ENCODE measurements at regions not wholly inside any gene's neighbourhood (a gene's known extent, or its start where the extent isn't known, plus 50 kb on each side); places are given as distances from the start of the nearest gene placed in this dataset.

DNA sequence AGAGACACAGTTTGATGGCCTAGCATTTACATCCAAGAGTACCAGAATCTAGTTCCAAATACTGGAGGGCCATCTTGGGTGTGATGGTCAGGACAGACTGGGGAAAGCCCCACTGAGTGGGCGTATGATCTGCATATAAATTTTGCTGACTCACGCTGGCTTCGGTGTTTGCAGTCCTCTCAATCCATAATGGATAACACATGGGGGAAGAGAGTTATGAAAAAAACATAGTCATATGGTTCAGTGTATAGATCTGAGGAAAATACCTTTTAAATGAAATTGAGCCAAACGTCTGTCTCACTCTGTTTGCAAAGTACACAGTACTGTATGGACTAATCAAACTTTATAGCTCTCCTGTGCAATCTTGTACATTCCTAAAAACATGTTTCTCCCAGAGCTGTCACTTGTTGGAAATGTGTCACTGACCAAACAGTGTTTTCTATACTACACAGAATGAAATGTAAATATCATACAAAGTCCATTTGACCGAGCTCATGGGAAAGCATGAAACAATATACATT lies 125.3 kb upstream of the THBS1 start:
- DNase-seq (ENCODE audit: extremely low read depth, low read depth, low spot score), result no peak

DNA sequence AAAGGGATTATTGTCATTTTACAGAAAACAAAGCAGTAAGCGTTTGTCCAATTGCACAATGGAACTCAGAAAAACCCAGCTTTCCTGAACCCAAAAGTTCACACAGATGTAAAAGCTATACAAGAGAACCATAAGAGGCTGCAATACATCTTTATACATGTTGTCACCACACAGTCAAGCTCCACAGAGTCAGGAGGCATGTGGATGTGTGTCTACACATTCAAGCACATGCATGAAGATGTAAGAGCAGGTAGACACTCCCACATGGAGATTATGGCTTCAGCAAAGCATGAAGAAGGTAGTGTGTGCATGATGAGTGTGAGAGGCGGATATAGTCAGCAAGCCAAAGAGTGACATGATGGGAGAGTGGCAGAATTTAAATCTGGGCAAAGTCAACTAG lies 124.7 kb upstream of the THBS1 start:
- no peak for DNase-seq (ENCODE audit: extremely low read depth, low read depth, low spot score)

DNA sequence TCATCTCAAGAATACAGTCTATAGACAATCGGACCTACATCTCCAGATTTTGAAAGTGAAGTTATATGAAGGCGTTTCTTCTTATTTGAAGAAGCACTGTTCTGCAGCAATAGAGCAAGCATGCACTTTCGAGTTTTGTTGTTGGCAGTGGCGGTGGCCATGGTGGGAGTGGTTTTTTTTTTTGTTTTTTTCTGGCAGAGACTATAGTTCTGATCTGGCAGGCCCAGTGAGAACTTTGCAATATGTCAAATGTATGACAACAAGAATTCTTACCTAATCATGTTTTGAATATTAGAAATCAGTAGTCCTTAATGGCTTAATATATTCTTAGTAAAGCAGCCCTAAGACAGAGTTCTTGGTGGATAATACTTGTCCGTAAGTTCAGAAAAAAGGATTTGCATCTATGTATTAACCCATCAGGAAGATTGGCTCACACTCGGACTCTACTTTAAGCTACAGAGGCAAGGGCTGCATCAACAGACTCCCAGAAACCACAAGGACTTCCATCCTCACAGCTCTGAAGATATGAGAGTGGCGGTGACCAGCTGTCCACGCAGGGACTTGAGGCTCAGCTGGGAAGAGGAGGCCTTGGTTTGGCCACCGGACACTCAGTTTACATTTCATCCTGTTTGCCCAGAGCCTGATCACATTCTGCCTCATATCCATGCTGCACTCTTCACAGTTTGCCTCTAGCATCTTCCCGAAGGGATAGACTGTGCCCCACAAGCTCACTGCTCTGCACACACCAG lies 124.1 kb upstream of the THBS1 start:
- DNase-seq (ENCODE audit: extremely low read depth, low read depth, low spot score), result no peak

DNA sequence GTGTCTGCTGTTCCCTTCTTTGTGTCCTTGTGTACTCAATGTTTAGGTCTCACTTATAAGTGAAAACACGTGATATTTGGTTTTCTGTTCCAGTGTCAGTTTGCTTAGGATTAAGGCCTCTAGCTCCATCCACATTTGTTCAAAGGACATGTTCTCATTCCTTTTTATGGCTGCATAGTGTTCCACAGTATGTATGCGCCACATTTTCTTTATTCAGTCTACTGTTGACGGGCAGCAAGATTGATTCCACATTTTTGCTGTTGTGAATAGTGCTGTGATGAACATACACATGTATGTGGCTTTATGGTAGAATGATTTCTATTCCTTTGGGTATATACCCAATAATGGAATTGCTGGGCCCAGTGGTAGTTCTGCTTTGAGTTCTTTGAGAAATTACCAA lies 122.7 kb upstream of the THBS1 start:
- DNase-seq (ENCODE audit: extremely low read depth, low read depth, low spot score), result no peak

DNA sequence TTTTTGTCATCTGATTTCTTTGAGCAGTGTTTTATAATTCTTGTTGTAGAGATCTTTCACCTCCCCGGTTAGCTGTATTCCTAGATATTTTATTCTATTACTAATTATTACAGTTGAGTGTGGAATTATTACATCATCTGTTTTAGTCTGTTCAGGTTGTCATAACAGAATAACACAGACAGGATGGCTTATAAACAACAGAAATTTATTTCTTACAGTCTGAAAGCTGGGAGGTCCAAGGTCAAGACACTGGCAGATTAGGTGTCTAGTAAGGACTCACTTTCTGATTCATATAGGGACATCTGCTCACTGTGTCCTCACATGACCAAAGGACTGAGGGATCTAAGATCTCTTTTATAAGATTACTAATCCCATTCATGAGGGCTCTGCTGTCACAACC lies 121.3 kb upstream of the THBS1 start:
- DNase-seq (ENCODE audit: extremely low read depth, low read depth, low spot score), result no peak

DNA sequence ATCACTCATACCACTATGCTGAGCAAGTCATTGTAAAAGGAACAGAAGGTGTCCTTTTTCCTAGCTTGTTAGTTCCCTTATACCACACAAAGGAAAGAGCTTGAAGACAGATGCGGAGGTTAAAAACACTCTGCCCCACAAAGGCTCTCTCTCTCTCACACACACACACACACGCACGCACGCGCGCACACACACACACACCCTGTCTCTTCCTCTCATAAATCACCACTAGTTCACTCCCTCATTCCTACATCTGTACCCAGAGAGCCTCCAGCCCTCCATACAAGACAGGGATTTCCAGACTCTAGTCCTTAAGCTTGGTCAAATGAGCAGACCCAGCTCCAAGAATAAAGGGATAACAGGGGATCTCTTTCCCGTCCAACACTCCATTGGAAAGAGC lies 120.1 kb upstream of the THBS1 start:
- DNase-seq (ENCODE audit: extremely low read depth, low read depth, low spot score), result no peak

DNA sequence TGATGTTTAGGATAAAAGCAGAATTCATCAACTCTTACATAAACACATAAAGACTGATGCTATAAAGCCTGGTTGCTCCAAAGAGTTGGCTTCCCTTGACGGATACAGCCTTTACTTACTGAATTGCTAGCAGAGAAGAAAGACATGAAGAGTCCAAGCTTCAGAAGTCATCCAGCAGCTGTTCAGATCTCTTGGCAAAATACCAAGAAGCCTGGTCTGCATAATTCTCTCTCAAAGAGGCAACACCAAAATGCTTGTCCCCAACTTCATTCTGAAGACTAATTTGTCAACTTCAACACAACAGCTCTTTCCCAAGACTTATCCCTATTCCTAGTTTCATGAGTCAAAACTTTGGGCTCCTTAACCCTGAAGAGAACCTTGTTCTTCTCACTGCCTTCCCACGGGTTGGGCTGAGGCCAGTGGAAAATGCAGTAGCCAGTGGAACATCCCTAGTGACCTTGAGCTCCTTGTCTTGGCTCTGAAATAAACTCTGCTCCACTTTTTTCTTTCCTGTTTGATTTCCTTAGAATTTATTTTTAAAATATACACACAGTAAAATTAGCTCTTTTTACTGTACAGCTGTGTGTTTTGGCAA lies 119.2 kb upstream of the THBS1 start:
- no peak for DNase-seq (ENCODE audit: extremely low read depth, low read depth, low spot score)

DNA sequence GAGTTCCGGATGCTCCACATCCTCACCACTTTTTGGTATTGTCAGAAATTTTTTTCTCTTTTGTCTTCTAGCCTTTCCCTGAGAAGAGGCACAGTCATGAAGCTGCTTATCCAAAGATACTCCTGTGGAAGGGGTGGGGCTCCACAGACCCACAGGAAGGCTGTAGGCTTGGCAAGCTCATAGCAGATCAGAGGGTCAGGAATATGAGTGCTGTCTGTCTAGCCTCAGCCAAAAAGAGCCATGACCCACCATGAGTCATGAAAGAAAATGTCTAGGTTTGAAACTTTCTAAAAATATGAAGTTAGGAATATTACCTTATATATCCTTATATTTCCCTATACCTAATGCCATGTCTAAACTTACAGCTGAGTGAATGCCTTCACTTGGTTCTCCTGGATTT lies 118.2 kb upstream of the THBS1 start:
- no peak for DNase-seq (ENCODE audit: extremely low read depth, low read depth, low spot score)

DNA sequence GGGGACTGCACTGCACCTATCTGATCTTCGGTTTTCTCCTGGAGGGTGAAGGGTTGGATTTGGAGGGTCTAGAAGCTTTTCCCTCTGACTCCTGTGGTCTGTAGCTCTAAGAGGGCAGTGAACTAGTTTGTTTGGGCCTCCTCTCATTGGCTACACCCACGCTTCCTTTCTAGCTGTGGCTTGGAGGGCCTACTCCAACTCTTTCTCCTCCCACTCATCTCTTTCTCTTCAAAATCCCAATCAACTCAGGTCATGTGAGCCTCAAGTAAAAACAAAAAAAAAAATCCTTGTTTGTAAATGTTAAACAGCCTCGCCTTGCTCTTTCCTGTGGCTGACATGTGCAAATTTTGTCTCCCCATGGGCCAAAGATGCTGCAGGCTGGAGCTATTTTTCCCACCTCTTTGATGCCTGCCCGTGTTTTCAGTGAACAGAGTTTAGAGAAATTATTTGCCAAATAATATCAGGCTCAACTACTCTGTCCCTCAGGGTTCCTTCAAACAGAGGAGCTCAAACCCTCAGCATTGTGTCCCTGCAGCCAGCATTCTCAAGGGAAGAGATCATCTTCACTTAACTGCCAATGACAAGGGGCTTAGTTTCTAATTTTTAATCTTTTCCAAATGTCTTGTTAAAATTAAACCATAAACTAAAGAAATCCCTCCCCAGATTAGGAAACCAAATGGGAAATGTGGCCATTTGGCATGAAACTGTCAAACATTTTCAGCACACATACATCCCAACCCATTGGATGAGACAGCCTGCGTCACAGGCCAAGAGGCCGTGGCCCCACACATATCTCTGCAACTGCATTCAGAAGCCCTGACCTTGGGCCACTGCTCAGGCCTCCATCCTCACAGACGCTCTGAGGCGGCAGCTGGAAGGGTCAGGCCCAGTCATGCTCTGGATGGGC lies 114.8 kb upstream of the THBS1 start:
- no peak for DNase-seq (ENCODE audit: extremely low read depth, low read depth, low spot score)

DNA sequence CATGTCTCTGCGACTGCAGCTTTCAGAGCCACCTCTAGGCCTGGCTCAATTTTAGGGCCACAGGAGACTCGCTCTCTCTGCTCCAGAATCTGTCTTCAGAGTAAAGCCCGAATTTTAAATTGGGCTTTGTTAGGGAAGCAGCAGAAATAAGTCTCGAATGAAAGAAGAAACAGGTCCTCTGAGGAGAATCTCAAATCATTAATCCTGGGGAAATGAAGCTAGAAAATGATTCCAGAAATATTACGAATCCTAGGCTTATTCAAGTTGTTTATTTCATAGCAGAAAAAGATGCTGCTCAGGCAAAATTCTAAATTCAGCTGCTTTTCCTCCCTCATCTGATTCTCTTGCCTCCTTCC lies 114.2 kb upstream of the THBS1 start:
- no peak for DNase-seq (ENCODE audit: extremely low read depth, low read depth, low spot score)

DNA sequence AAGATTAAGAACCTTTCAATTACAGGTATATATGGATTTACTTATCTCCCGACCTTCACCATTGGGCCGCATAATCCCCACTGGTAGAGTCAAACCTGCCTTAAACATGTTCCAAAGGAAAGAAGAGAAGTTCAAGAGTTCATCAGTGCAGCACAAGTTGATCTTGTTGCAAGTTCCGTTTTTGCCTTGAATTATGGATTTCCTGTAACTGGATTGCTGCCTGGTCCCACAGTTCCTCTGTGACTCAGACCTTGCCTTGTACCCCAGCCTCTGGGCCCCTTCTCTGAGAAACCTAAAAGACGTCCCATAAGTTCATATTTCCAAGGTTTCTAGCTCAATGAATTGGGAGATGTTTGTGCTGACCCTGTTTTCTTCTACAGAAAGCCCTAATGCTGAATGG lies 112.5 kb upstream of the THBS1 start:
- DNase-seq (ENCODE audit: extremely low read depth, low read depth, low spot score), result peak; percentile 71

DNA sequence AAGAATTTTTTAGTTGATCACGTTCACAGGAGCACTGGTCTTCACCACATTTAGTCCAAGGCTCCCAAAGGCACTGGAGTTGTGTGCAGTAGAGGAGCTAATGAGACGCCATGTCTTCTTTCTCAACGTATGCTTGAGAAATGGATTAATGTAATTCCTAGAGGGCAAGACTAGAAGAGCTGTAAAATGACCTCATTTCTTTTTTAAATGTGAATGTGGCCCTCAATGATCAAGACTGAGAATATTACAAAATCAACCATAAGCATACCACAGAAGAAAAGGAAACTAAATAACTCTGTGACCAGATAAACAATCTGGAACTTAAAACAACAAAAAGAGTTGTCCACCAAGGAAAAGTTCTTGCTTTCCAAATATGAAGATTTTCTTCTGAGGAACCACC lies 112.1 kb upstream of the THBS1 start:
- no peak for DNase-seq (ENCODE audit: extremely low read depth, low read depth, low spot score)

DNA sequence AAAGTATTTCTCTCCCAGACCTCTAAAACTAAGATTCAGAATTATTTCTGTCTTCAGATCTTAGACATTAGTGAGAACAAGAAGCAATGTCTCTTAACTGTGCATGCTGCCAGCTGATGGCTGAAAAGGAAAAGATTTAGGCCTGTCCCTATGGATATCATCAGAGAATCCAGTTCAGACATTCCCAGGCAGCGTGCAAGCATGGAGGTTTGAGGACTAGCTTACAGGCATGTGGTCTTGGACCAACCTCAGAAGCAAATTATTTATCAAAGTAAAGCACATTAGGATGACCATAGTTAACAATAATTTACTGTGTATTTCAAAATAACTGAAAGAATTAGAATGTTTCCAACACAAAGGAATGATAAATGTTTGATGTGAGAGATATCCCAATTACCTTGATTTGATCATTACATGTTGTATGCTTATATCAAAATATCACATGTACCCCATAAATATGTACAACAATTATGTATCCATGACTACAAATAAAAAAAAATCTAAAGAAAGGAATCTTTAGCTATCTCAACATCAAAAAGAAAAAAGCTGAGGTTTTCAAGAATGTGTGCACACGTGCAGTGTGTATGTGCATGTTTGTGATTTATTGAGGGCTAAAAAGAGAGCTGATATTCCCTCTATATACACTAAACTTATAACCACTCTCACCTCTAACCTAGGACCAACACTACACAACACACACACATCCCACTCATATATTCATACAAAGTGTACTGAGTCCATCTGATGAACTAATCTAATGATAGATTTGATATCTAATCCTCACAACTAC lies 108.9 kb upstream of the THBS1 start:
- DNase-seq (ENCODE audit: extremely low read depth, low read depth, low spot score), result no peak

DNA sequence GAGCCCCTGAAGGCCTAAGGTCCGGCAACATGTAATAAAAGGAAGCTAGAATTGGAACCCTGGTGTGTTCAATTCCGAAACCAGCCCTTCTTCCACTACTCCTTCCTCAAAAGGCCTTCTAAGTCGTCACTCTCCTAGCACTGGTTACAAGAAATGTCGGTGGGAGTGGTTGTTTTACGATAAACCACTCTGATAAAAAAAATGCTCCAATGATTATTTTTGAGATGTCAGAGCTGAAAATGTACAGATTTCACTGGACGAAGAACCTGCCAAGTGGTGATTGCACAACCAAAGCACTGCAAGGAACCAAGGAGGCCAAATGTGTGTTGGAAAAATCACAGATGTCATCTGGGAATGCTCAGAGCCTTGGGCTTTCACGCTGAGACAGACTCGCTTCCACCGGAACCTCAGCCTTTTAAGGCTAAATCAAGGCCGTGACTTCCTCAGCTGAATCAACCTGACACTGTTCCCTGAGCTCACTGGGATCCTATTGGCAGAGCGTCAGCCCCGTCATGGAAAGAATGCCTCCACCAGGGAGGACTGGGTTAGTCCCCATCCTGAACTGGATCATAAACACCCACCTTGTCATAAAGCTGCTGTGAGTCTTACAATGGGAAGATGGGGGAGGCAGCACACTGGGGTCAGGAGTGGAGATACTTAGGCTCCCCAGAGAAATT lies 108.1 kb upstream of the THBS1 start:
- no peak for DNase-seq (ENCODE audit: extremely low read depth, low read depth, low spot score)

DNA sequence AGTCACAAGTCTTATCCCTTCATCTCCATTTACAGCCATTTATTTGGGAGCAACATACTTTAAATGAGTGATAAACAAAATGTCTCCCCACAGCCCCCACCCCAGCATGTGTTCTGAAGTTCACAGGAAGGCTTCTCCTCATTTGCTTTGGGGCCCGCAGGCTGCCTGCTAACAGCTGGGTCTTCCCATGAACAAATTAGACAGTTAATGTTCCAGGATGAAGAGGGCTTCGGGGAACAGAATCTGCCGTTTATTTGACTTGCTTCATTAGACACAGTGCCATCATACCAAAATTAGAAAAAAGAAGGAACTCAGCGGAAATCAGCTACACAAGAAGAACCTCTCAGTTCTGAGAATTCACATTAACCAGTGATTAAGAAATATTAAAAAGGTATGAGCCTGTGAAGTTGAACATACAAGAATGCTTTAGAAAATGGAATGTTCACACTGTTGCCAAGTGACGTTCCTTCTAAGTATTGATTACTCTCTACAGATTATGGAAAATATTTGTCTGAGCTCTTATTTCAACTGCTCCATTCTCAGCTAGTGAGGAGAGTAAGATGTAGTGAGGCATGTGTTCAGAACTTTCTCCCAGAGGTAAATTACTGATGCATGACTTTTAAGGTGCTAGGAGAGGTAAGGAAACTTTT lies 107.5 kb upstream of the THBS1 start:
- DNase-seq (ENCODE audit: extremely low read depth, low read depth, low spot score), result no peak

DNA sequence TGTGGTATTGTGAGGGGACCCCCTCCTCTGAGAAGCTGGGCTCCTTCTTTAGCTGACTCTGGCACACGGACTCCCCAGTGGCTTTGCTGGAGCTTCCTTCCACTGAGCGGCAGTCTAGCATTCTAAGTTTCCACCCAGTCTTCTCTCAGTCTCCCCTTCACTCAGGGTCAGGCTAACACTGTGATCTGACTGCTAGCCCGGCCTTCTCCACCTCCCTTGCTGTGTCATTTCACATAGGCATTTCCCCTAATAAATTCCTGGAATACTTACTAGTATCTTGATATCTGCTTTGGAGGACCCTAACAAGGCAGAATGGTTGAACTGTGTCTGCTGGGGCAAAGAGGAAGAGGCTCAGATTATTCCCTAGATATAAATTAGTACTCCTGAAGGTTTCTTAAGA lies 106.2 kb upstream of the THBS1 start:
- peak; percentile 63 for DNase-seq (ENCODE audit: extremely low read depth, low read depth, low spot score)

DNA sequence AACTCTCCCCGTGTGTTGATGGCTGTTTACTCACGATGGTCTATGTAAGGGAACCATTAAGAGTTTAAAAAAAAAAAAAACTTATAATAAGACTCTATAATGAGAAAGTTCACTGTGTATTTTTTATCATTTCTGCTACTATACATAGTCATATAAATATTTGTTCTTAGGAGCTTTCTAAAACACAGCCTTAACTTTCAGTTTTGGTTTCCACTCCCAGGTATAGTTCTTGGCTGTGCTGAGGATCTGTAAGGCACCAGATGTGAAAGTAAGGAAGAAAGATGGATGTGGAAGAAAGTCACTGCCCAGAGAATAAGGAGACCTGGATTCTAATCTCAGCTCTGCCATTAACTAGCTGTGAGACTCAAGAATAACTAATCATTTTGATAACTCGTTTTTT lies 101.9 kb upstream of the THBS1 start:
- DNase-seq (ENCODE audit: extremely low read depth, low read depth, low spot score), result no peak

DNA sequence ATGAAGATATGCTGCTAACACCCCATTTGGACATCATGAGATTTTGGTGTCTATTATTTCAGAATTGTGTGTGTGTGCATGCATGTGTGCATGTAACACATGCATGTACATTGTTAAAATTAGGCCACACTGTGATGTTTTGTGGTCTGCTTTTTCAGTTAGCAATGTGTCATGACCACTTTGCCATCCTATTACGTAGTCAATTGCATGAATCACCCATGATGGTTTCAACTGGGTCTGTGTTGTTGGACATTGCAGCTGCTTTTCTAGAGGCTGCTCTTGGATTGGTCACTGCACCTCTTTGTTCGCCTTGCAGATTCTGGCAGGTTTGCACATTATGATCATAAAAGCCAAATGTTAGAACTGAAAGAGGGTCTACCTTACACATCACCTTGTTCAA lies 101.0 kb upstream of the THBS1 start:
- DNase-seq (ENCODE audit: extremely low read depth, low read depth, low spot score), result no peak

DNA sequence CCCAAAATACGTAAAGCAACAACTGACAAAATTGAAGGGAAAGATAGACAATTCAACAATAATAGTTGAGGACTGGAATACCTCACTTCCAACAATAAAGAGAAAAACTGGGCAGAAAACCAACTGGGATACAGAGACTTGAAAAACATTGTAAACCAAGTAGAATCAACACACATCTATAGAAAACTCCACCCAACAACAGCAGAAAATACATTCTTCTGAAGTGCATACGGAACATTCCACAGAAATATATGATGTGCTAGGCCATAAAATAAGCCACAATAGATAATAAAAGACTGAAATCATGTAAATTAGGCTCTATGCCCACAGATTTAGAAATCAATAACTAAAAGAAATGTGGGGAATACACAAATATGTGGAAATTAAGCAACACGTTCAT lies 98.4 kb upstream of the THBS1 start:
- DNase-seq (ENCODE audit: extremely low read depth, low read depth, low spot score), result no peak
